Tibial nerve (tissue), 4 donors: ENCODE measurements at regions not wholly inside any gene's neighbourhood (a gene's known extent, or its start where the extent isn't known, plus 50 kb on each side); places are given as distances from the start of the nearest gene placed in this dataset.

Experiments used
- EP300 ChIP-seq, 2 donors: sonication (generic); formaldehyde crosslinking; IDR thresholded peaks; one replicate each; pipeline ENCODE4 v1.6.1; 2017; ENCODE audit warnings: antibody characterized with exemption in 2 of 2, mild to moderate bottlenecking in 1 of 2
- POLR2A ChIP-seq, 2 donors: fragments of 450-650 bp; IDR thresholded peaks; one replicate each; pipeline ENCODE4 v1.6.1; 2017; ENCODE audit warnings: antibody characterized with exemption in 2 of 2, mild to moderate bottlenecking in 2 of 2, moderate library complexity in 2 of 2
- TF ChIP-seq, protein P1 (sequence below), 5 experiments: fragments of 200-600 bp in 3 of 5; fragments of 450-650 bp in 2 of 5; sonication (generic) in 3 of 5; IDR thresholded peaks; one replicate each; pipeline ENCODE4 v1.5.1; 2016 to 2019; ENCODE audit warnings: antibody characterized with exemption in 5 of 5, mild to moderate bottlenecking in 3 of 5, moderate library complexity in 2 of 5

DNA sequence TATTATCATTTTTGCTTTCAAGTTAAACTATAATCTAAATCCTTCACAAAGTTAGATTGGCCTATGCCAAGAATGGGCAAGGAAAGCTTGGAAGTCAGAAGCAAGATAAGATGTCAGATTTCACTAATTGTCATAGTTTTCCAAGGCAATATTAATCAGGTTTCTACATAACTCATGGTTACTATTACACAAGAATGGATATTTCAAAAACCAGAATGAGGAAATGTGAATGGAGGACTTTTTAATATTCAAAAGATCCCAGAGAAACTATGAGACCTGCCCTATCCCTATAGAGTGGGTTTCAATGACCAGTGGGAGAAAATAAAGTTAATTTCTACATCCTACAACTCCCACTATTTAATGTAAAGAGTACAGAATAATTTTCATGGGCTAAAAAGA lies 203.2 kb downstream of the CASP12 start:
- TF ChIP-seq POLR2A (IDR thresholded peaks at IDR 0.05) (no peak), EP300 (IDR thresholded peaks at IDR 0.05) (no peak)
- TF ChIP-seq, protein P1, sequence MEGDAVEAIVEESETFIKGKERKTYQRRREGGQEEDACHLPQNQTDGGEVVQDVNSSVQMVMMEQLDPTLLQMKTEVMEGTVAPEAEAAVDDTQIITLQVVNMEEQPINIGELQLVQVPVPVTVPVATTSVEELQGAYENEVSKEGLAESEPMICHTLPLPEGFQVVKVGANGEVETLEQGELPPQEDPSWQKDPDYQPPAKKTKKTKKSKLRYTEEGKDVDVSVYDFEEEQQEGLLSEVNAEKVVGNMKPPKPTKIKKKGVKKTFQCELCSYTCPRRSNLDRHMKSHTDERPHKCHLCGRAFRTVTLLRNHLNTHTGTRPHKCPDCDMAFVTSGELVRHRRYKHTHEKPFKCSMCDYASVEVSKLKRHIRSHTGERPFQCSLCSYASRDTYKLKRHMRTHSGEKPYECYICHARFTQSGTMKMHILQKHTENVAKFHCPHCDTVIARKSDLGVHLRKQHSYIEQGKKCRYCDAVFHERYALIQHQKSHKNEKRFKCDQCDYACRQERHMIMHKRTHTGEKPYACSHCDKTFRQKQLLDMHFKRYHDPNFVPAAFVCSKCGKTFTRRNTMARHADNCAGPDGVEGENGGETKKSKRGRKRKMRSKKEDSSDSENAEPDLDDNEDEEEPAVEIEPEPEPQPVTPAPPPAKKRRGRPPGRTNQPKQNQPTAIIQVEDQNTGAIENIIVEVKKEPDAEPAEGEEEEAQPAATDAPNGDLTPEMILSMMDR (IDR thresholded peaks at IDR 0.05) = no peak
